Esophagus muscularis mucosa (tissue), 4 donors: ENCODE measurements at regions not wholly inside any gene's neighbourhood (a gene's known extent, or its start where the extent isn't known, plus 50 kb on each side); places are given as distances from the start of the nearest gene placed in this dataset.

Experiments
- DNase-seq: peaks from one replicate; pipeline ENCODE4 v3.0.0-alpha.2; 2017; ENCODE audit errors: extremely low spot score
- H3K27ac ChIP-seq, 4 donors: fragments of 200-600 bp; sonication (generic); replicated peaks in 1 of 4; 1 replicate in 3 of 4; 2 replicates in 1 of 4; pipeline ENCODE4 v1.5.1; 2016 to 2019; ENCODE audit warnings: mild to moderate bottlenecking in 1 of 4
- H3K27me3 ChIP-seq, 4 donors: fragments of 200-600 bp; sonication (generic); one replicate each; pipeline versions ENCODE4 v1.5.1 to v1.6.0; 2016 to 2019
- H3K36me3 ChIP-seq, 4 donors: fragments of 200-600 bp; sonication (generic); one replicate each; pipeline ENCODE4 v1.5.1; 2016 to 2019
- H3K4me1 ChIP-seq, 4 donors: fragments of 200-600 bp; sonication (generic); one replicate each; pipeline ENCODE4 v1.5.1; 2016 to 2019
- H3K4me3 ChIP-seq, 4 donors: fragments of 200-600 bp; sonication (generic); 1 replicate in 2 of 4; 2 replicates in 2 of 4; pipeline ENCODE4 v1.5.1; 2016 to 2019; ENCODE audit warnings: mild to moderate bottlenecking in 4 of 4, moderate library complexity in 1 of 4
- H3K9me3 ChIP-seq, 4 donors: fragments of 200-600 bp; sonication (generic); 1 replicate in 3 of 4; 2 replicates in 1 of 4; pipeline ENCODE4 v1.5.1; 2016 to 2019
- EP300 ChIP-seq: sonication (generic); formaldehyde crosslinking; IDR thresholded peaks from one replicate; pipeline ENCODE4 v1.6.1; 2017; ENCODE audit warnings: antibody characterized with exemption
- POLR2A ChIP-seq: fragments of 450-650 bp; IDR thresholded peaks from one replicate; pipeline ENCODE4 v1.6.1; 2017; ENCODE audit warnings: antibody characterized with exemption, moderate library complexity, mild to moderate bottlenecking, low read depth
- POLR2AphosphoS5 ChIP-seq, 2 donors: sonication (generic); formaldehyde crosslinking; IDR thresholded peaks; one replicate each; pipeline ENCODE4 v1.6.1; 2017; ENCODE audit warnings: antibody characterized with exemption in 2 of 2
- WGBS: methylation state at CpG from one replicate; pipeline ENCODE4 v1.1.5; 2018; 5-methylcytosine and 5-hydroxymethylcytosine counted together
- intact Hi-C: fragments of 100-400 bp; cut with DNase I; formaldehyde crosslinking; loops from one replicate; pipeline ENCODE4 v1.15.1; 2023
- TF ChIP-seq, protein P1 (sequence below), 3 experiments: fragments of 200-600 bp in 2 of 3; fragments of 450-650 bp in 1 of 3; sonication (generic) in 2 of 3; IDR thresholded peaks; one replicate each; pipeline ENCODE4 v1.5.1; 2017 to 2019; ENCODE audit warnings: antibody characterized with exemption in 3 of 3, mild to moderate bottlenecking in 2 of 3, moderate library complexity in 1 of 3

DNA sequence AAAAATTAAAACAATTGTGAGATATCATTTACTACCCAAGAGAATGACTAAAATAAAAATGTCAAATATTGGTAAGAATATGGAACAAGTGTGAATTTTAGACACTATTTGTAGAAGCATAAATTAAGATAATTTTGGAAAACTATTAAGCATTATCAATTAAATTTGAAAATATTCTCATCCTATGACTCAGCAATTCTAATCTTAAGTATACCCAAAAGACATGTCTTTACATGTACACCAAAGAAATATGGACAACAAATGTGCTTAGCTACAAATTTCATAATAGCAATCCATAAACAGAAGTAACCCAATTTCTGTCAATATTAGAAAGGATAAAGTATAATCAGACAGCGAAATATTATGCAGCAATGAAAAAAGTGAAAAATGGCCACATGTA is 1032.2 kb upstream of the SEMA6D start:
- no peak for DNase-seq

DNA sequence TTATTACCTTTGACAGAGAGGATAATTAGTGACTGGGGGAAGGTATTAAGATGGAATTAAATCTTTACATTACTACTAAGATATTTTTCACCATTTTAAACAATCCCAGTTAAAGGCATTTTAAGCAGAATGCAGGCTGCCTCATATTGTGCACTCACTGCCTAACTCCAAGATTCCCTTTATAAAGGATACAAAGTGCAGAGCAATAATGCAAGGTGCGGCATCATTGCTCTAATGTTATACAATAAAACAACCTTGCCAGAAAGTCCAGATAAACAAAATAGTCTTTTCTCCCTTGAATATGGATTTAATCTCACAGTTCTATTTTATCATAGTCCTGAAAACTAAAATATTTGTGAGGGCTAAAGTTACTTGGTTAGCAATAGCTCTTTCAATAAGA is 1031.6 kb upstream of the SEMA6D start:
- TF ChIP-seq POLR2A, result no peak
- TF ChIP-seq POLR2AphosphoS5 (IDR thresholded peaks at IDR 0.05), result no peak
- TF ChIP-seq, protein P1, sequence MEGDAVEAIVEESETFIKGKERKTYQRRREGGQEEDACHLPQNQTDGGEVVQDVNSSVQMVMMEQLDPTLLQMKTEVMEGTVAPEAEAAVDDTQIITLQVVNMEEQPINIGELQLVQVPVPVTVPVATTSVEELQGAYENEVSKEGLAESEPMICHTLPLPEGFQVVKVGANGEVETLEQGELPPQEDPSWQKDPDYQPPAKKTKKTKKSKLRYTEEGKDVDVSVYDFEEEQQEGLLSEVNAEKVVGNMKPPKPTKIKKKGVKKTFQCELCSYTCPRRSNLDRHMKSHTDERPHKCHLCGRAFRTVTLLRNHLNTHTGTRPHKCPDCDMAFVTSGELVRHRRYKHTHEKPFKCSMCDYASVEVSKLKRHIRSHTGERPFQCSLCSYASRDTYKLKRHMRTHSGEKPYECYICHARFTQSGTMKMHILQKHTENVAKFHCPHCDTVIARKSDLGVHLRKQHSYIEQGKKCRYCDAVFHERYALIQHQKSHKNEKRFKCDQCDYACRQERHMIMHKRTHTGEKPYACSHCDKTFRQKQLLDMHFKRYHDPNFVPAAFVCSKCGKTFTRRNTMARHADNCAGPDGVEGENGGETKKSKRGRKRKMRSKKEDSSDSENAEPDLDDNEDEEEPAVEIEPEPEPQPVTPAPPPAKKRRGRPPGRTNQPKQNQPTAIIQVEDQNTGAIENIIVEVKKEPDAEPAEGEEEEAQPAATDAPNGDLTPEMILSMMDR (IDR thresholded peaks at IDR 0.05), result no peak
- no peak for TF ChIP-seq EP300
- no peak for DNase-seq
- no peaks in the 10 kb centered on the region for H3K4me1 ChIP-seq
- H3K4me3 ChIP-seq, result no peak overlapping the region
- H3K27ac ChIP-seq, result no peak overlapping the region
- H3K9me3 ChIP-seq, result no peaks in the 10 kb centered on the region
- no peaks in the 10 kb centered on the region for H3K36me3 ChIP-seq
- no peaks in the 10 kb centered on the region for H3K27me3 ChIP-seq
- intact Hi-C loops, result no loop called here
- 86% methylated on average over 1 of the region's 1 CpG for WGBS

More for the DNA sequence above, 1032.2 kb upstream of the SEMA6D start:
- Histone ChIP-seq H3K4me3 (no peak overlapping the region), H3K4me1 (no peaks in the 10 kb centered on the region), H3K27me3 (no peaks in the 10 kb centered on the region), H3K36me3 (no peaks in the 10 kb centered on the region), H3K9me3 (no peaks in the 10 kb centered on the region), H3K27ac (no peak overlapping the region)
- intact Hi-C loops, result no loop called here
- TF ChIP-seq POLR2A (no peak), EP300 (no peak), POLR2AphosphoS5 (IDR thresholded peaks at IDR 0.05) (no peak)
- TF ChIP-seq, protein P1 (IDR thresholded peaks at IDR 0.05), result no peak
- 41% methylated on average over 1 of the region's 1 CpG for WGBS

GRCh38 chr15:46696281-46696680 is 1021.0 kb upstream of the SEMA6D start:
- Histone ChIP-seq H3K4me3 (no peak overlapping the region), H3K4me1 (no peaks in the 10 kb centered on the region), H3K36me3 (no peaks in the 10 kb centered on the region), H3K27me3 (no peaks in the 10 kb centered on the region), H3K27ac (no peak overlapping the region), H3K9me3 (no peaks in the 10 kb centered on the region)
- TF ChIP-seq, protein P1 (IDR thresholded peaks at IDR 0.05), result no peak
- TF ChIP-seq POLR2AphosphoS5 (IDR thresholded peaks at IDR 0.05) (no peak), EP300 (no peak), POLR2A (no peak)
- no peak for DNase-seq
- WGBS, result 10% methylated on average over 1 of the region's 1 CpG
- intact Hi-C loops, result no loop called here

DNA sequence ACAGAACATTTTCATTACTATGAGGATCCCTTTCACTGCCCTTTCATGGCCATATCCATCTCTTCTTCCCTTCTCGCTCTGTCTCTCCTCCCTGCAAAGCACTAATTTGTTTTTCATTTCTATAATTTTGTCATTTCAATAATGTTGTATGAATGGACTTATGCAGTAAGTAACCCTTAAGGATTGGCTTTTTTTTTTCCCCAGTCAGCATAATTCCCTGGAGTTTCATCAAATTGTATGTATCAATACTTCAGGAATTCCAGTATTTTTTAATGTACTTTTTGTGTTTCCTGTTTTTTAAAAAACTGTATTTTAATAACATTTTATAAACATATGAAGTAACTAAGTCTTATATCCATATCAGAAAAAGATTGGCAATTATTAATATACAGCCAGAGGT is 1016.0 kb upstream of the SEMA6D start:
- Histone ChIP-seq H3K27me3 (no peaks in the 10 kb centered on the region), H3K27ac (no peak overlapping the region), H3K36me3 (no peaks in the 10 kb centered on the region), H3K4me3 (no peak overlapping the region), H3K9me3 (peaks cover 0 to 3% (median under 1%) of the 10 kb centered on the region in 4 donors), H3K4me1 (no peaks in the 10 kb centered on the region)
- TF ChIP-seq POLR2AphosphoS5 (IDR thresholded peaks at IDR 0.05) (no peak), POLR2A (no peak), EP300 (no peak)
- TF ChIP-seq, protein P1 (IDR thresholded peaks at IDR 0.05), result no peak
- 75% methylated on average over 1 of the region's 1 CpG for WGBS
- DNase-seq, result no peak
- intact Hi-C loops, result no loop called here

GRCh38 chr15:46701896-46702295 is 1015.4 kb upstream of the SEMA6D start:
- H3K27ac ChIP-seq, result no peak overlapping the region
- H3K27me3 ChIP-seq, result no peaks in the 10 kb centered on the region
- TF ChIP-seq, protein P1 (IDR thresholded peaks at IDR 0.05), result no peak
- no peak for TF ChIP-seq POLR2A
- no peak for TF ChIP-seq POLR2AphosphoS5 (IDR thresholded peaks at IDR 0.05)
- no peak for TF ChIP-seq EP300
- intact Hi-C loops, result no loop called here
- H3K4me3 ChIP-seq, result no peak overlapping the region
- H3K36me3 ChIP-seq, result no peaks in the 10 kb centered on the region
- H3K4me1 ChIP-seq, result no peaks in the 10 kb centered on the region
- H3K9me3 ChIP-seq, result peaks cover 0 to 5% (median 2%) of the 10 kb centered on the region in 4 donors
- WGBS, result 91% methylated on average over 4 of the region's 4 CpGs
- DNase-seq, result no peak
